T-helper 1 cell (primary cell): ENCODE measurements at regions not wholly inside any gene's neighbourhood (a gene's known extent, or its start where the extent isn't known, plus 50 kb on each side); places are given as distances from the start of the nearest gene placed in this dataset.

Experiments
- DNase-seq, 5 donors: peaks; one replicate each; pipeline ENCODE4 v3.0.0-alpha.2; 2012 to 2020

DNA sequence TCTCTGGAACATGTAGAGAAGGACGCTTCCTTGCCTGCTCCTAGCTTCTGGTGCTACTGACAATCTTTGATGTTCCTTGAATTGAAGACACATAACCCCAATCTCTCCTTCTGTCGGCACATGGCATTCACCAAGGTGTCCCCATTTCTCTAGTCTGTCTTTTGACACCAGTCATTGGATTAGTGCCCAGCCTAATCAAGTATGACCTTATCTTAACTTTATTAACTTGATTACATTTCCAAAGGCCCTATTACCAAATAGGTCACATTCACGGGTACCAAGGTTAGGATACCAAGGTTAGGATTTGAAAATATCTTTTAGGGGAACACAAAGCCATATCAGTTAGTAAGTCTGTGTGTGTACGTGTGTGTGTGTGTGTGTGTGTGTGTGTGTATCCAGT lies 377.9 kb downstream of the CMPK2 start:
- no peak for DNase-seq

DNA sequence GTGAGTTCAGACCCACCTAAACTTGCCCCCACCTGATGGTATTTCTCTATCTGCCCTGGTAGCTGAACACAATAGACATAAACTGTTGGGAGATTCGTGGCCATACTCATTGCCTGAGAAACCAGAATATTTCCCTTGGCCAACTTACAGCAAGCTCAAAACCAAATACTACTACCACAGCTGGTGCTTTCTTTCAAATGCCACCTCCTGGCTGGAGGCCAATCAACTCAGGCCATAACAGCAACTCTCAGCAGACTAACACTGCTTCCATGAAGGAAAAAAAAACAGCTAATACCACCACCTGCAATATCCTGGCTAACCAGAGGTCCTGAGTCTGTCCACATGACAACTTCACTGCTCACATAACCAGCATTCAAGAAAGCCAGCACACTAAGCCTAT lies 373.1 kb downstream of the CMPK2 start:
- DNase-seq = no peak

DNA sequence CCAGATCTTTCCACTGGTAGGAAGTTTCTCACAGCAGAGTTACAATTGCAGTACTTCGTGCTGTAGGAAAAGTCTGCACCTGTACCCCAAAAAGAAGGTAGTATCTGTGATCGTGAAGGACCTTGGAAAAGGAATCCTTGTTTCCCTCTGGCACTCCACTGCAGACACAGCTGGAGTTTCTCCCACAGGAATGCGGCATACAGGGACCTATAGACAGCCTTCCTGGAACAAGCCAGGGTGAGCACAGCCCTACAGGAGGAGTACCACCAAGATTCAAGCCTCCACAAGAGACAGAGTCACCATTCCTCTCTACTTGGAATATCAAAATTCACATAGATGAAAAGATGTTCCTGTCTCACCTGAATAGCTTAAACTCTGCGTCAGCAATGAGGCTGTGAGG lies 372.4 kb downstream of the CMPK2 start:
- DNase-seq = no peak

DNA sequence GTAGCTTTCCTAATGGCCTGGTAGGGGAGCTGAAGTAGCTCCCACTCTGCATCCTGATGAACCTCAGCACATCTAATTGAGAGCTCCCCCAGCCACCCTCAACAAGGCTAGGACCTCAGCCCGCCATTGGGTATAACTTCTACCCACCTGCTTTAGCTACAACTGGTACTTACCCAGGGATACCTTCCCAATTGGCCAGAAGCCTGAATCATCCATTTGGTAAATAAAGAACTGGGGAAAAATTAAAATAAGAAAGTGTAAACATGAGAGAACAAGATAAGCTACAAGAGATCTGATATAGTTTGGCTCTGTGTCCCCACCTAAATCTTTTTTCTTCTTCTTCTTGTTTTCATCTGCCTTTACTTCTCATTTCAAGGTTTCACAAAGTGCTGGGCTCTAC lies 372.0 kb downstream of the CMPK2 start:
- DNase-seq = no peak

DNA sequence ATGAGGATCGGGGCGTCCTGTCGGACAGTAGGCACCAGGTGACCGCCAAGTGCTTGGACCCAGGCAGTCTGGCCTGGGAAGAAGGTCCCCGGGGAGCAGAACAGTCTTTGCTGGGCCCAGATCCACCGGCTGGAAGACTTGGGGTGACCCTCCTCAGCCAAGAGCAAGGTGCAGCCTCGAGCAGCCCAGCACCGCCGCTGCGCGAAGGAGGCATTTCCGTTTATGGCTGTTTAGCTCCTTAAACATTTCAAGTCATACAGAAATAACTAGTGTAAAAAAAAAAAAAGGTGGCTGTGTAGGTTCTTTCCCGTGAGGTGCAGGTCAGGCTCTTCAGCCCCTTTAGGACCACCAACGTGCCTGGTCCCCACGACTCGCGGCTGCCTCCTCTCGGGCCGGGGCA lies 370.2 kb downstream of the CMPK2 start:
- no peak for DNase-seq

- no peak for DNase-seq
Observed at GRCh38 chr2:6496376-6496775, 369.3 kb downstream of the CMPK2 start.

GRCh38 chr2:6497048-6497447 lies 368.7 kb downstream of the CMPK2 start:
- DNase-seq = no peak

DNA sequence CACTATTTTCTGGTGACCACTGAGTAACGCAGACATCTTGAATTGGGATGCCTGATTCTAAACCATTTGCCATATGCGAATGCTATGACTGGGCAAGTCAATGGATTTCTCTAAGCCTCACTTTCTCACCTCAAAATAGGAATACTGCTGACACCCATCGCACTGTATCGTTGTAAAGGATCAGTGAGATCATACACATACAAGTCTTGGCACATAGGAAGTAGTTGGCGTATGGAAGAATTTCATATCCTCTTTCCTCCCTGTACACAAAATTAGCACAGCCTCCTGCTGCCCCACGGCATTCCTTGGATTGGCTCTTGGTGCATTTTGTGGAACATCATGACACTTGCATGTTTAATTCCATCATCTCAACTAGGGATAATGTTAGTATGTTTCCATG lies 366.9 kb downstream of the CMPK2 start:
- DNase-seq = no peak

DNA sequence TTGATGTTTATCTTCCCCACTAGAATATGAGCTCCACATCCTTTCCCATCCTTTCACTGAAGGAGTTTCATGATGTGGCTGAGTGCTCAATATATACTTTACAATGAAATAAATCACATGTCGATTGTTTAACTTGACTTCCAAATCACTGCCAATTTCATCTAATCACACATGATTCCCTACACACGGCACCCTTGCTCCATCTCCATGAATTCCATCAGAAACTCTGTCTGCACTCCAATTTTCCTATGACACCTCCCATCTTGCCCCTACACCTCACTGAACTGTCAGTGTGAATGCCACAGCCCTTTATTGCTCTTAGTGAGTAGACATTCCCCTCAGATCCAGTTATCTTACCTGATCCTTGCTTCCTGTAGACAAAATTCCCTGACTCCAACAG lies 366.0 kb downstream of the CMPK2 start:
- DNase-seq = no peak

DNA sequence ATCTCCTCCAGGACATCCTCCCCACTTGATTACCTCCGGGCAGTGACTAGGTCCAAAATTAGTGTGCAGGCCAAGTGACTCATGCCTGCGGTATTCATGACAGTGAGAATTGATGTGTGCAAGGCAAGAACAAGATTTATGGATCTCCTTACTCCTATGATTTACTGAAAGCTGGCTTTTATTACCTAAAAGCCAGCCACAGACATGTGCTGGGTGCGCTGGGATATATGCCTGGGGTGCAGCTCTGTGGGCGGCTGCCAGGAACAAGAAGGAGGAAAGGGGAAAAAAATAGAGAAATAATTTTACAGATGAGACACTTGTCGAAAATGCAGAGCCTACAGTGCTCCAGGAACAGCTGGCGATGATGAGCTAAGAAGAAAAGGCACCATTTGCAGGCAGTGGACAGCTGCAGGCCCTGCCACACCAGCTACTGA lies 359.3 kb downstream of the CMPK2 start:
- no peak for DNase-seq

DNA sequence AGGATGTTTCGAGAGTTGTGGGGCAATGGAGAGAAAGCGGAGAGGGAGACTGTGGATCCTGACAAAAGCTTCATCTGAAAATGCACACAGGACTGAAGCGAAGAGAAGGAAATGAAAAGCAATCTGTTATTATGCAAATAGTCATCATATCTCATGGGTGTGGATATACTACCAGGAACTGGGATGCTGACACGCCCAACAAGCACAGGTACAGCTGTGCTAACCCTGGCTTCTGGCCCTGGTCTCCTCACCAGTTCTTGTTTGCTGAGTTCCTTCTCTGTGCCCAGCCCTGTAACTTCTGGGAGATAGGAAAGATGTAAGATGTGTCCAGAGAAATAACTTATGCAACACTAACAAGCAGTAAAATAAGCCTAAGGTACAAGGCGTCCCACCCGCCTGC lies 358.8 kb downstream of the CMPK2 start:
- DNase-seq = no peak

- DNase-seq = no peak
Observed at GRCh38 chr2:6510532-6510931, 355.2 kb downstream of the CMPK2 start.

DNA sequence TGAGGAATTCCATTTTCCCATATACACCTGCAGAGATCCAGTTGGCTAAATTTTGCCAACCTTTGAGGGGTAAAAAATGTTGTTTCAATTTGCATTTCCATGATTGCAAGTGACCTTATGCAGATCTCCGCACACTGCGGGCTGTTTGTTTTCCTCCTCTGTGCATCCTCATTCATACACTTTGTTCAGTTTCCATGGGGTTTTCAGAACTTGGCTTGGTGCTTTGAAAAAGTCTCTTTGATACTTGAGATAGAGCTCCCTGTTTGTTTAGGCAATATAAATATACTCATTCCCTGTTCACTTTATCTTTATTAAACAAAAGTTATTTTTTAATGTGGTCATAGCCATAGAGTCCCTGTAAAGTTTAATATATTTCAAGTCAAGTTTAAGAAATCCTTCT lies 353.1 kb downstream of the CMPK2 start:
- DNase-seq = no peak

DNA sequence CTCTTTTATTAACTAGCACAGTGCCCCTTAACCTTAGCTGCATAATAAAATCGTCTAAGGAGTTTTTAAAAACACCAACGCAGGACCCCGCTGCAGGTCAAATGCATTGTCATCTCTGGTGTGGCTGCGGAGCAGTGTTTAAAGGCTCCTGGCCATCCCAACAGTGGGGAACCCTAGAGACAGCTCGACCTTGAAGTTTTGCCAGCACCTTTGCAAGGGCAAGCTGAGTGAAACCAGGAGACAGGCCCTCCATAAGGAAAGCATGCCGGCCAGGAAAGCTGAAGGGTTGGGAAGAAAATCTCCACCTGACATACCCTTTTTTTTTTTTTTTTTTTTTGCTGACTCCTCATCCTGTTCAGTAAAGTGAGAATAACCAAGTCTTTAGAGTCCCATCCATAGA lies 349.0 kb downstream of the CMPK2 start:
- DNase-seq = no peak

- no peak for DNase-seq
Observed at GRCh38 chr2:6518361-6518760, 347.3 kb downstream of the CMPK2 start.

DNA sequence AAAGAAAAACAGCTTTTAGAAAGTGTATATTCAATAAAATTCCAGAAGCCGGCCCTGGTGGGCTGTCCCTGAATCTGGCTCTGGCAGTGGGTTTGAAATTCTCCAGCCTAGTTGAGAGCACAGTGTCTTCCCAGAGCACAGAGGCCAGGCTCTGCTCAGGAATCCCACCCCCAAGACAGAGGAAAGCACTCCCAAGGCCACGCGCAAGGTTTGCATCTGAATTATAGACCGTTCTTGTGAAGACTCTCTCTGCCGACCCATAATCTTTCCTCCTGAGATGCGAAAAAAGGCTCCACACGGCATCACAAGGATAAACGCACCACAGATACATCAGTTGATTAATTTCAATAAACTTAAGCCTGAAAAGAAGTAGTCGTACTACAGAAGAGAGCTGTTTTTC lies 342.2 kb downstream of the CMPK2 start:
- DNase-seq = no peak

GRCh38 chr2:6524691-6525474 lies 340.8 kb downstream of the CMPK2 start:
- DNase-seq = no peak

DNA sequence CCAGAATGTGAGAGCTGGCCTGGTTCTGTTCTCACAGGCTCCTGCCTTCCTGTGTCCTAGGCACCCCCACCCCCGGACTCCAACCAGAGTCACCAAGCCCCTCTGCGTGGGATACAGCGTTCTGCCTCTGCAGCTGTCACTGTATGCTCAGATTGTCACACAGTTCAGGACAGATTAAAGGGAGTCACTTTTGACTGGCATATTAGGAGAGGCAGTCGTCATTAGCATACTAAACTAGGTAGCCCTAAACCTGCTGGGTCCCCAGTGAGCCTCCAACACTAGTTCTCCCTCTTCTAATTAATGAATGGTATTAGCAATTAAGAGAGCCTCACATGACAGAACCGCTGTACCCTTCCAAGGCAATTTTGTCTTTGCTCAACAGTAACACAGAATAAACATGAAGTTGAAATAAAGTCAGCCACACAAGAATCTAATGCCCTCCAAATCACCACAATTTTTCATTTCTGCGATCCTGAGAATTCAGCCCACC lies 340.2 kb downstream of the CMPK2 start:
- no peak for DNase-seq

- DNase-seq = no peak
Observed at GRCh38 chr2:6526093-6526824, 339.4 kb downstream of the CMPK2 start.

DNA sequence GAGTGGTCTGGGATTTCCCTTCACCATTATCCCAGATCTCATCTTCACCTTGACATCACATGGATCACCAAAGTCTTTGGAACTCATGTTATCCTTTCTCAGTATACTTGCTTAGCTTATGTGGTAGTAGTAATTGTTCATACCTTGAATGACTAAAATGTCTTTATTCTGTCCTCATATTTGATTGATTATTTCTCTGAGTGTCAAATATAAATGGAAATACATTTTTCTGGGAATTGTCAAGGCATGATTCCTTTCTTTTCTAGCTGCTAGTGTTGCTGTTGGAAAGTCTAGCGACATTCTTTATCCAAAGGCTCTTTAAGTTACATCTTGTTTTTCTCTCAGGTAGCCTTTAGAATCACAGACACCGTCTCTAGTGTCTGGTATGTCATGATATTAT lies 334.4 kb downstream of the CMPK2 start:
- DNase-seq = no peak

DNA sequence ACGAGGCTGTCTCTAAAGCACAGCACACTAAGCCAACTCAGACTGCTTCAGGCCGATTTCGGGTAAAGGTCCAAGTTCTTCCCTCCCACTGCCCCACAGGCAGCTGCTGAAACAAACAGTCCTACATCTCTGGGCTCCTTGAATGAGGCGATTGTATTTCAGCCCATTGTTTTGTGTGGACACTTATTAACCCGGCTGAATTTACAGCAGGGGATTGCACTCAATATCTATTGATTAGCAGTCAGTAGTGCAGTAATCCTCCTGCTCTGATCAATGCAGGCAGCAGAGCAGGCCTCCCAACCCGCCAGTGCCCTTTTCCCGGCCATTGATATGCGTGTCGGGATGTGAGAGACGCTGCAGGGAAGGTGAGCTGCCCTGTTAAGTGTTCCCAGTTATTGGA lies 330.1 kb downstream of the CMPK2 start:
- no peak for DNase-seq

DNA sequence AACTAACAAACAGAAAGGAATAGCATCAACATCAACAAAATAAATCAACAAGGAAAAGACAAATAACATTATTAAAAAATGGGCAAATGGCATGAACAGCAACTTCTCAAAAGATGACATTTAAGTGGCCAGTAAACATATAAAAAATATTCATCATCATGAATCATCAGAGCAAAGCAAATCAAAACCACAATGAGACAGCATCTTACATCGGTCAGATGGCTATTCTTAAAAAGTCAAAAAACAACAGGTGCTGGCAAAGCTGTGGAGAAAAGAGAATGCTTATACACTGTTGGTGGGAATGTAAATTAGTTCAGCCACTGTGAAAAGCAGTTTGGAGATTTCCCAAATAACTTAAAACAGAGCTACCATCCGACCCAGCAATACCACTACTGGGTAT lies 327.1 kb downstream of the CMPK2 start:
- no peak for DNase-seq

GRCh38 chr2:6545336-6545735 lies 320.4 kb downstream of the CMPK2 start:
- DNase-seq = no peak

DNA sequence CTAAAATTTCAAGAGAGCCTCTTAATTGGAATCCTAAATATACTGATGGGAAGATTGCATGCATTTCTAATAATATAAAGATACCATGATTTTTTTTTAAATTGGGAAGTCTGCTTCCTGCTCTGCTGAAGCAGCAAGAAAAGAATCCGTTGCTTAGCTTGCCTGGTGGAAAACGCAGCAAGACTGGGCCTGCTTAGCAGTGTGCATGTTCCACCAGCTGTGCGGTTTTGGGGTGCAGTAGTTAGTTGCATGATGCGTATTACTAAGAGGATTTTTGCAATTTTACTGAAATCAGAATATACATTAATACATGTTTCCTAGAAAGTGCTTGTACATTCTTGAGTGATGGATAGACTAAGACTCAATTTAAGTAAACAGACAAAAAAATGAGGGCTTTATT lies 319.9 kb downstream of the CMPK2 start:
- no peak for DNase-seq
